T-helper 1 cell treated with Interleukin-12 subunit alpha and Interleukin-12 subunit beta and Interleukin-4 antibody, amounts not matched to agents 30 μg/mL and 1 μg/mL, for 36 hours (primary cell): ENCODE measurements at regions not wholly inside any gene's neighbourhood (a gene's known extent, or its start where the extent isn't known, plus 50 kb on each side); places are given as distances from the start of the nearest gene placed in this dataset.

Experiments used
- H3K27ac Mint-ChIP-seq: one replicate; pipeline ENCODE4 v1.8.0; 2021; ENCODE audit warnings: mild to moderate bottlenecking, mixed read lengths
- H3K27me3 Mint-ChIP-seq: one replicate; pipeline ENCODE4 v1.8.0; 2021; ENCODE audit warnings: low read depth, mixed read lengths
- H3K36me3 Mint-ChIP-seq: one replicate; pipeline ENCODE4 v1.8.0; 2021; ENCODE audit warnings: low read depth, mixed read lengths
- H3K4me1 Mint-ChIP-seq: one replicate; pipeline ENCODE4 v1.8.0; 2021; ENCODE audit warnings: low read depth, mixed read lengths
- H3K4me3 Mint-ChIP-seq: one replicate; pipeline ENCODE4 v1.8.0; 2021; ENCODE audit warnings: mild to moderate bottlenecking, moderate library complexity, mixed read lengths
- H3K9me3 Mint-ChIP-seq: one replicate; pipeline ENCODE4 v1.8.0; 2021; ENCODE audit warnings: mixed read lengths

- Mint-ChIP-seq H3K4me1 (no peaks in the 10 kb centered on the region), H3K4me3 (no peak overlapping the region), H3K27me3 (no peaks in the 10 kb centered on the region), H3K36me3 (no peaks in the 10 kb centered on the region), H3K9me3 (peaks cover 3% of the 10 kb centered on the region), H3K27ac (no peak overlapping the region)
Measured at GRCh38 chr21:16420031-16420724, 690.4 kb downstream of the USP25 start.

- H3K27me3 Mint-ChIP-seq, result no peaks in the 10 kb centered on the region
- H3K4me3 Mint-ChIP-seq, result no peak overlapping the region
- H3K9me3 Mint-ChIP-seq, result peaks cover 2% of the 10 kb centered on the region
- no peaks in the 10 kb centered on the region for H3K36me3 Mint-ChIP-seq
- no peaks in the 10 kb centered on the region for H3K4me1 Mint-ChIP-seq
- H3K27ac Mint-ChIP-seq, result no peak overlapping the region
Measured at GRCh38 chr21:16421007-16421406, 691.2 kb downstream of the USP25 start.

GRCh38 chr21:16421965-16422364 lies 692.2 kb downstream of the USP25 start:
- Mint-ChIP-seq H3K4me3 (no peak overlapping the region), H3K36me3 (no peaks in the 10 kb centered on the region), H3K4me1 (no peaks in the 10 kb centered on the region), H3K9me3 (peaks cover 1% of the 10 kb centered on the region), H3K27me3 (no peaks in the 10 kb centered on the region), H3K27ac (no peak overlapping the region)

GRCh38 chr21:16422702-16423101 lies 692.9 kb downstream of the USP25 start:
- no peak overlapping the region for H3K4me3 Mint-ChIP-seq
- H3K36me3 Mint-ChIP-seq, result no peaks in the 10 kb centered on the region
- H3K9me3 Mint-ChIP-seq, result peaks cover 5% of the 10 kb centered on the region
- no peaks in the 10 kb centered on the region for H3K27me3 Mint-ChIP-seq
- H3K4me1 Mint-ChIP-seq, result no peaks in the 10 kb centered on the region
- no peak overlapping the region for H3K27ac Mint-ChIP-seq

GRCh38 chr21:16423921-16424320 lies 694.1 kb downstream of the USP25 start:
- peaks cover 5% of the 10 kb centered on the region for H3K9me3 Mint-ChIP-seq
- H3K36me3 Mint-ChIP-seq, result no peaks in the 10 kb centered on the region
- no peak overlapping the region for H3K27ac Mint-ChIP-seq
- no peaks in the 10 kb centered on the region for H3K27me3 Mint-ChIP-seq
- no peaks in the 10 kb centered on the region for H3K4me1 Mint-ChIP-seq
- H3K4me3 Mint-ChIP-seq, result no peak overlapping the region

- Mint-ChIP-seq H3K4me1 (no peaks in the 10 kb centered on the region), H3K36me3 (no peaks in the 10 kb centered on the region), H3K27me3 (no peaks in the 10 kb centered on the region), H3K27ac (no peak overlapping the region), H3K4me3 (no peak overlapping the region), H3K9me3 (peaks cover 5% of the 10 kb centered on the region)
Measured at GRCh38 chr21:16424331-16424751, 694.6 kb downstream of the USP25 start.

GRCh38 chr21:16425376-16425775 lies 695.6 kb downstream of the USP25 start:
- H3K27ac Mint-ChIP-seq, result no peak overlapping the region
- peaks cover 5% of the 10 kb centered on the region for H3K9me3 Mint-ChIP-seq
- no peak overlapping the region for H3K4me3 Mint-ChIP-seq
- no peaks in the 10 kb centered on the region for H3K36me3 Mint-ChIP-seq
- no peaks in the 10 kb centered on the region for H3K4me1 Mint-ChIP-seq
- H3K27me3 Mint-ChIP-seq, result no peaks in the 10 kb centered on the region

- Mint-ChIP-seq H3K9me3 (peaks cover 5% of the 10 kb centered on the region), H3K27ac (no peak overlapping the region), H3K4me3 (no peak overlapping the region), H3K36me3 (no peaks in the 10 kb centered on the region), H3K4me1 (no peaks in the 10 kb centered on the region), H3K27me3 (no peaks in the 10 kb centered on the region)
Measured at GRCh38 chr21:16426936-16427335, 697.2 kb downstream of the USP25 start.

GRCh38 chr21:16427587-16428087 lies 697.9 kb downstream of the USP25 start:
- no peak overlapping the region for H3K4me3 Mint-ChIP-seq
- no peaks in the 10 kb centered on the region for H3K27me3 Mint-ChIP-seq
- H3K4me1 Mint-ChIP-seq, result no peaks in the 10 kb centered on the region
- peaks cover 5% of the 10 kb centered on the region for H3K9me3 Mint-ChIP-seq
- H3K36me3 Mint-ChIP-seq, result no peaks in the 10 kb centered on the region
- no peak overlapping the region for H3K27ac Mint-ChIP-seq

- Mint-ChIP-seq H3K36me3 (no peaks in the 10 kb centered on the region), H3K27me3 (no peaks in the 10 kb centered on the region), H3K4me3 (no peak overlapping the region), H3K4me1 (no peaks in the 10 kb centered on the region), H3K27ac (no peak overlapping the region), H3K9me3 (no peaks in the 10 kb centered on the region)
Measured at GRCh38 chr21:16437586-16437985, 707.8 kb downstream of the USP25 start.

- no peak overlapping the region for H3K27ac Mint-ChIP-seq
- H3K4me3 Mint-ChIP-seq, result no peak overlapping the region
- no peaks in the 10 kb centered on the region for H3K36me3 Mint-ChIP-seq
- H3K27me3 Mint-ChIP-seq, result no peaks in the 10 kb centered on the region
- H3K4me1 Mint-ChIP-seq, result no peaks in the 10 kb centered on the region
- no peaks in the 10 kb centered on the region for H3K9me3 Mint-ChIP-seq
Measured at GRCh38 chr21:16438761-16439160, 709.0 kb downstream of the USP25 start.

- Mint-ChIP-seq H3K27me3 (no peaks in the 10 kb centered on the region), H3K4me3 (no peak overlapping the region), H3K36me3 (no peaks in the 10 kb centered on the region), H3K9me3 (peaks cover 6% of the 10 kb centered on the region), H3K27ac (no peak overlapping the region), H3K4me1 (no peaks in the 10 kb centered on the region)
Measured at GRCh38 chr21:16441789-16442188, 712.0 kb downstream of the USP25 start.

- H3K9me3 Mint-ChIP-seq, result peaks cover 3% of the 10 kb centered on the region
- H3K4me3 Mint-ChIP-seq, result no peak overlapping the region
- no peak overlapping the region for H3K27ac Mint-ChIP-seq
- no peaks in the 10 kb centered on the region for H3K27me3 Mint-ChIP-seq
- H3K4me1 Mint-ChIP-seq, result no peaks in the 10 kb centered on the region
- H3K36me3 Mint-ChIP-seq, result no peaks in the 10 kb centered on the region
Measured at GRCh38 chr21:16454399-16454798, 724.6 kb downstream of the USP25 start.

GRCh38 chr21:16455526-16455925 lies 725.7 kb downstream of the USP25 start:
- no peaks in the 10 kb centered on the region for H3K4me1 Mint-ChIP-seq
- peaks cover 8% of the 10 kb centered on the region for H3K9me3 Mint-ChIP-seq
- no peak overlapping the region for H3K27ac Mint-ChIP-seq
- no peak overlapping the region for H3K4me3 Mint-ChIP-seq
- H3K36me3 Mint-ChIP-seq, result no peaks in the 10 kb centered on the region
- H3K27me3 Mint-ChIP-seq, result no peaks in the 10 kb centered on the region

- Mint-ChIP-seq H3K27me3 (no peaks in the 10 kb centered on the region), H3K27ac (no peak overlapping the region), H3K4me1 (no peaks in the 10 kb centered on the region), H3K9me3 (peaks cover 8% of the 10 kb centered on the region), H3K4me3 (no peak overlapping the region), H3K36me3 (no peaks in the 10 kb centered on the region)
Measured at GRCh38 chr21:16455978-16456377, 726.2 kb downstream of the USP25 start.
